Karpas-422 (cell line): ENCODE measurements at regions not wholly inside any gene's neighbourhood (a gene's known extent, or its start where the extent isn't known, plus 50 kb on each side); places are given as distances from the start of the nearest gene placed in this dataset.

ENCODE experiments used
- DNase-seq: peaks from one replicate; pipeline ENCODE4 v3.0.0-alpha.2; 2015
- H2AFZ ChIP-seq: fragments of 200-600 bp; sonication (generic); 2 replicates; pipeline ENCODE4 v1.6.1; 2014; ENCODE audit warnings: antibody characterized with exemption, low read length, mixed read lengths
- H3K27ac ChIP-seq: fragments of 200-600 bp; sonication (generic); 2 replicates; pipeline ENCODE4 v1.5.1; 2014; ENCODE audit warnings: mild to moderate bottlenecking, low read length, moderate library complexity
- H3K27me3 ChIP-seq: fragments of 200-600 bp; sonication (generic); 2 replicates; pipeline ENCODE4 v1.6.1; 2014; ENCODE audit warnings: low read length, mixed read lengths
- H3K36me3 ChIP-seq: fragments of 200-600 bp; sonication (generic); 2 replicates; pipeline ENCODE4 v1.6.1; 2014; ENCODE audit warnings: low read length, mixed read lengths; ENCODE audit not compliant: insufficient read depth
- H3K4me1 ChIP-seq: fragments of 200-600 bp; sonication (generic); 2 replicates; pipeline ENCODE4 v1.6.1; 2014; ENCODE audit warnings: mild to moderate bottlenecking, low read length, mixed read lengths
- H3K4me2 ChIP-seq: fragments of 200-600 bp; sonication (generic); 2 replicates; pipeline ENCODE4 v1.6.1; 2014; ENCODE audit warnings: low read length, low read depth, mild to moderate bottlenecking; ENCODE audit not compliant: poor library complexity, severe bottlenecking
- H3K4me3 ChIP-seq: fragments of 200-600 bp; sonication (generic); 2 replicates; pipeline ENCODE4 v1.5.1; 2014; ENCODE audit warnings: mild to moderate bottlenecking, antibody characterized with exemption, low read length, mixed read lengths
- H3K79me2 ChIP-seq: fragments of 200-600 bp; sonication (generic); 2 replicates; pipeline ENCODE4 v1.6.1; 2014; ENCODE audit warnings: mild to moderate bottlenecking, low read length, mixed read lengths
- H3K9ac ChIP-seq: fragments of 200-600 bp; sonication (generic); 2 replicates; pipeline ENCODE4 v1.6.0; 2014; ENCODE audit warnings: low read length
- H3K9me2 ChIP-seq: fragments of 200-600 bp; sonication (generic), shearing (Covaris generic); replicated peaks from 2 replicates; pipeline ENCODE4 v1.6.0; 2014; ENCODE audit warnings: mild to moderate bottlenecking, low read length, moderate library complexity; ENCODE audit not compliant: insufficient read depth
- H3K9me3 ChIP-seq: fragments of 300-700, 200-600 bp; sonication (generic); 2 replicates; pipeline ENCODE4 v1.6.1; 2014; ENCODE audit warnings: low read length, mixed read lengths
- H4K20me1 ChIP-seq: fragments of 200-600 bp; sonication (generic); 2 replicates; pipeline ENCODE4 v1.6.1; 2014; ENCODE audit warnings: mild to moderate bottlenecking, antibody characterized with exemption, low read length, low read depth; ENCODE audit not compliant: insufficient read depth

GRCh38 chr10:44647877-44648542 is 263.1 kb upstream of the CXCL12 start:
- Histone ChIP-seq H3K4me1 (no peaks in the 10 kb centered on the region), H3K27ac (no peak overlapping the region), H4K20me1 (no peaks in the 10 kb centered on the region), H3K79me2 (no peaks in the 10 kb centered on the region), H2AFZ (no peak overlapping the region), H3K27me3 (no peaks in the 10 kb centered on the region), H3K4me2 (no peak overlapping the region), H3K36me3 (no peaks in the 10 kb centered on the region), H3K4me3 (no peak overlapping the region), H3K9me3 (no peaks in the 10 kb centered on the region), H3K9ac (no peak overlapping the region), H3K9me2 (no peaks in the 10 kb centered on the region)
- peak; percentile 41 for DNase-seq

- Histone ChIP-seq H4K20me1 (no peaks in the 10 kb centered on the region), H3K9ac (no peak overlapping the region), H3K4me1 (no peaks in the 10 kb centered on the region), H3K36me3 (no peaks in the 10 kb centered on the region), H3K9me2 (no peaks in the 10 kb centered on the region), H3K9me3 (no peaks in the 10 kb centered on the region), H3K79me2 (no peaks in the 10 kb centered on the region), H2AFZ (no peak overlapping the region), H3K4me2 (no peak overlapping the region), H3K27ac (no peak overlapping the region), H3K27me3 (no peaks in the 10 kb centered on the region), H3K4me3 (no peak overlapping the region)
- no peak for DNase-seq
Measured at GRCh38 chr10:44650691-44651661, 260.2 kb upstream of the TMEM72 start.

DNA sequence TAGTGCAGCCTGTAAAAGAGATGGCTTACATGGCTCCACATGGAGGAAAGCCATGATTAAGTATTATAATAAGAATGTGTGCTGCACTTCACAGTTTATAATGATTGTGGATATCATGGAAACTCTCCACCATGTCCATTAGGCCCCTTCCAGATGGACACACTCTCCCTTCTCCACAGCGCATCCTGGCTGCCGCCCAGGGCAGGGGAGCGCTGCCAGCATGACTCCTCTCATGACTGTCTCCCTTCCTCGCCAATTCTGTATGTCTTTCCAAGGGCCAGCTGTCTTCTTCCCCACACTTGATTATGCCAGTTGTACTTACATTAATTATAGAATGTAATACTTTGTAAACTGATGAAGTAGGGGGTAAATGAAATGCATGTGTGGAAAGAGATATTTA is 259.3 kb upstream of the TMEM72 start:
- no peaks in the 10 kb centered on the region for H3K27me3 ChIP-seq
- no peak overlapping the region for H3K4me2 ChIP-seq
- no peaks in the 10 kb centered on the region for H3K79me2 ChIP-seq
- no peaks in the 10 kb centered on the region for H3K9me2 ChIP-seq
- no peak for DNase-seq
- H3K9me3 ChIP-seq, result no peaks in the 10 kb centered on the region
- H3K36me3 ChIP-seq, result no peaks in the 10 kb centered on the region
- H3K4me3 ChIP-seq, result no peak overlapping the region
- H3K27ac ChIP-seq, result no peak overlapping the region
- H3K4me1 ChIP-seq, result no peaks in the 10 kb centered on the region
- H2AFZ ChIP-seq, result no peak overlapping the region
- no peak overlapping the region for H3K9ac ChIP-seq
- H4K20me1 ChIP-seq, result no peaks in the 10 kb centered on the region

DNA sequence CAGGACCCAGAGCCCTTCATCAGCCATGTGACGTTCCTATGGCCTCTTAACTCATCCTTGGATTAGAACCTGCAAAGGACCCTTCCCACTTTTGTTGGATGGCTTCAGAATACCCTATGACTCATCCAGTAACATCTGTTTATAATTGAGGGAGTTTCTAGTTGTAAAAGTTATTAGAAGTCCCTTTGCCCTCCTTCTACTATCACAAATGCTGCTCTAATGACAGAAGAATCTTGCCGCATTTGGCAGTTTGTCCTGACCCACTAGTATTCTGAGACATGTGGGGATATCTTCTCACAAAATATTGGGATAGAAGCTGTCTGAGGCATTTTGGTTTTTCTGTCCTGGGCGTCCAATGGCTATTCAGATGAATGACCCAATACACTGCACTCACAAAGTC is 251.8 kb upstream of the TMEM72 start:
- H3K4me2 ChIP-seq, result no peak overlapping the region
- H3K4me1 ChIP-seq, result no peaks in the 10 kb centered on the region
- H2AFZ ChIP-seq, result no peak overlapping the region
- no peaks in the 10 kb centered on the region for H3K9me3 ChIP-seq
- no peaks in the 10 kb centered on the region for H3K9me2 ChIP-seq
- no peak overlapping the region for H3K4me3 ChIP-seq
- H3K36me3 ChIP-seq, result no peaks in the 10 kb centered on the region
- no peaks in the 10 kb centered on the region for H3K79me2 ChIP-seq
- DNase-seq, result no peak
- H3K9ac ChIP-seq, result no peak overlapping the region
- no peaks in the 10 kb centered on the region for H4K20me1 ChIP-seq
- no peak overlapping the region for H3K27ac ChIP-seq
- no peaks in the 10 kb centered on the region for H3K27me3 ChIP-seq

GRCh38 chr10:44660271-44660670 is 250.9 kb upstream of the TMEM72 start:
- DNase-seq, result no peak
- Histone ChIP-seq H3K79me2 (no peaks in the 10 kb centered on the region), H3K4me2 (no peak overlapping the region), H3K27me3 (no peaks in the 10 kb centered on the region), H3K4me1 (no peaks in the 10 kb centered on the region), H3K27ac (no peak overlapping the region), H3K9ac (no peak overlapping the region), H3K4me3 (no peak overlapping the region), H3K9me3 (no peaks in the 10 kb centered on the region), H4K20me1 (no peaks in the 10 kb centered on the region), H3K36me3 (no peaks in the 10 kb centered on the region), H3K9me2 (no peaks in the 10 kb centered on the region), H2AFZ (no peak overlapping the region)

GRCh38 chr10:44662051-44662450 is 249.1 kb upstream of the TMEM72 start:
- Histone ChIP-seq H3K4me2 (no peak overlapping the region), H3K9ac (no peak overlapping the region), H3K36me3 (no peaks in the 10 kb centered on the region), H3K4me1 (no peaks in the 10 kb centered on the region), H3K27ac (no peak overlapping the region), H4K20me1 (no peaks in the 10 kb centered on the region), H3K79me2 (no peaks in the 10 kb centered on the region), H2AFZ (no peak overlapping the region), H3K4me3 (no peak overlapping the region), H3K9me3 (no peaks in the 10 kb centered on the region), H3K9me2 (no peaks in the 10 kb centered on the region), H3K27me3 (no peaks in the 10 kb centered on the region)
- DNase-seq, result no peak

GRCh38 chr10:44668336-44668735 is 242.8 kb upstream of the TMEM72 start:
- no peak for DNase-seq
- H3K9me2 ChIP-seq, result no peaks in the 10 kb centered on the region
- H4K20me1 ChIP-seq, result no peaks in the 10 kb centered on the region
- H3K36me3 ChIP-seq, result no peaks in the 10 kb centered on the region
- H3K4me3 ChIP-seq, result no peak overlapping the region
- H3K27me3 ChIP-seq, result no peaks in the 10 kb centered on the region
- H3K9me3 ChIP-seq, result no peaks in the 10 kb centered on the region
- no peaks in the 10 kb centered on the region for H3K4me1 ChIP-seq
- no peak overlapping the region for H2AFZ ChIP-seq
- no peak overlapping the region for H3K9ac ChIP-seq
- H3K27ac ChIP-seq, result no peak overlapping the region
- H3K79me2 ChIP-seq, result no peaks in the 10 kb centered on the region
- no peak overlapping the region for H3K4me2 ChIP-seq

- Histone ChIP-seq H4K20me1 (no peaks in the 10 kb centered on the region), H3K4me2 (no peak overlapping the region), H3K9ac (no peak overlapping the region), H3K27me3 (no peaks in the 10 kb centered on the region), H3K36me3 (no peaks in the 10 kb centered on the region), H3K4me3 (no peak overlapping the region), H3K9me2 (no peaks in the 10 kb centered on the region), H2AFZ (no peak overlapping the region), H3K9me3 (no peaks in the 10 kb centered on the region), H3K4me1 (no peaks in the 10 kb centered on the region), H3K79me2 (no peaks in the 10 kb centered on the region), H3K27ac (no peak overlapping the region)
- no peak for DNase-seq
Measured at GRCh38 chr10:44671319-44671718, 239.8 kb upstream of the TMEM72 start.
